ENCODE measurements at regions not wholly inside any gene's neighbourhood (a gene's known extent, or its start where the extent isn't known, plus 50 kb on each side); places are given as distances from the start of the nearest gene placed in this dataset.
"Not testable (repeated sequence)": the region's sequence is repeated elsewhere in the genome, so short reads cannot be mapped to it uniquely, and the experiment has no call there.

- H3K4me3 ChIP-seq (ENCODE audit: low read depth, low read length), result no peak overlapping the region
- no peaks in the 10 kb centered on the region for H3K27me3 ChIP-seq (ENCODE audit: control insufficient read depth, insufficient read depth, low read length)
- H3K9ac ChIP-seq (ENCODE audit: low read depth, low read length), result no peak overlapping the region
- H3K36me3 ChIP-seq (ENCODE audit: control insufficient read depth, insufficient read depth, low read length), result no peaks in the 10 kb centered on the region
- H3K4me1 ChIP-seq (ENCODE audit: control insufficient read depth, insufficient read depth, low read length), result no peaks in the 10 kb centered on the region
- no peak overlapping the region for H3K27ac ChIP-seq (ENCODE audit: low read depth, low read length)
- no peaks in the 10 kb centered on the region for H3K9me3 ChIP-seq (ENCODE audit: control insufficient read depth, insufficient read depth, low read length)
These were observed 59.4 kb upstream of the CCNY start for GRCh38 chr10:35276889-35277288.

- H3K27ac ChIP-seq (ENCODE audit: low read depth, low read length); H3K9ac ChIP-seq (ENCODE audit: low read depth, low read length); H3K36me3 ChIP-seq (ENCODE audit: control insufficient read depth, insufficient read depth, low read length); H3K4me1 ChIP-seq (ENCODE audit: control insufficient read depth, insufficient read depth, low read length); H3K9me3 ChIP-seq (ENCODE audit: control insufficient read depth, insufficient read depth, low read length); H3K27me3 ChIP-seq (ENCODE audit: control insufficient read depth, insufficient read depth, low read length); H3K4me3 ChIP-seq (ENCODE audit: low read depth, low read length): not testable (repeated sequence)
These were observed 56.1 kb upstream of the CCNY start for GRCh38 chr10:35280246-35280645.

All from HUES48 (cell line).